H9 (cell line): ENCODE measurements at regions not wholly inside any gene's neighbourhood (a gene's known extent, or its start where the extent isn't known, plus 50 kb on each side); places are given as distances from the start of the nearest gene placed in this dataset.

ENCODE experiments used
- DNase-seq: peaks from one replicate; pipeline ENCODE4 v3.0.0-alpha.2; 2017
- H2AFZ ChIP-seq: one replicate; pipeline ENCODE4 v1.6.1; 2013; ENCODE audit warnings: mild to moderate bottlenecking, low read length, control low read depth, moderate library complexity
- H2AK5ac ChIP-seq: 2 replicates; pipeline ENCODE4 v1.6.1; 2013; ENCODE audit warnings: low read length, control low read depth, mixed read lengths; ENCODE audit not compliant: insufficient read length
- H2BK120ac ChIP-seq: one replicate; pipeline ENCODE4 v1.6.1; 2013; ENCODE audit warnings: low read depth, mild to moderate bottlenecking, low read length, control low read depth, inconsistent platforms; ENCODE audit not compliant: poor library complexity, severe bottlenecking
- H2BK12ac ChIP-seq: 2 replicates; pipeline ENCODE4 v1.6.1; 2013; ENCODE audit warnings: low read length, control low read depth, mixed read lengths, low read depth; ENCODE audit not compliant: insufficient read length
- H2BK15ac ChIP-seq: 2 replicates; pipeline ENCODE4 v1.6.1; 2013; ENCODE audit warnings: low read depth, low read length, control low read depth
- H2BK20ac ChIP-seq: one replicate; pipeline ENCODE4 v1.6.1; 2013; ENCODE audit warnings: low read depth, mild to moderate bottlenecking, low read length, control low read depth, inconsistent platforms; ENCODE audit not compliant: poor library complexity, severe bottlenecking
- H2BK5ac ChIP-seq: 2 replicates; pipeline ENCODE4 v1.6.1; 2013; ENCODE audit warnings: low read length, control low read depth, mixed read lengths; ENCODE audit not compliant: insufficient read length
- H3K14ac ChIP-seq: 2 replicates; pipeline ENCODE4 v1.6.1; 2013; ENCODE audit warnings: low read length, control low read depth; ENCODE audit not compliant: insufficient read depth
- H3K18ac ChIP-seq: 2 replicates; pipeline ENCODE4 v1.6.1; 2013; ENCODE audit warnings: low read depth, mild to moderate bottlenecking, mixed read lengths, low read length, control low read depth; ENCODE audit not compliant: insufficient read length
- H3K23ac ChIP-seq: 2 replicates; pipeline ENCODE4 v1.6.1; 2013; ENCODE audit warnings: low read length, control low read depth, mixed read lengths, low read depth; ENCODE audit not compliant: insufficient read length
- H3K23me2 ChIP-seq: 2 replicates; pipeline ENCODE4 v1.6.1; 2013; ENCODE audit warnings: low read depth, mild to moderate bottlenecking, mixed read lengths, low read length, control low read depth; ENCODE audit not compliant: insufficient read length, poor library complexity, severe bottlenecking
- H3K27ac ChIP-seq: 2 replicates; pipeline ENCODE4 v1.5.1; 2013; ENCODE audit warnings: low read length, control low read depth, mixed read lengths, low read depth; ENCODE audit not compliant: insufficient read length
- H3K27me3 ChIP-seq: 2 replicates; pipeline ENCODE4 v1.6.1; 2013; ENCODE audit warnings: low read length, control low read depth, inconsistent platforms; ENCODE audit not compliant: insufficient read depth
- H3K4ac ChIP-seq: 2 replicates; pipeline ENCODE4 v1.6.1; 2013; ENCODE audit warnings: low read depth, mild to moderate bottlenecking, control low read depth, inconsistent platforms, low read length, moderate library complexity
- H3K4me1 ChIP-seq: 2 replicates; pipeline ENCODE4 v1.6.1; 2013; ENCODE audit warnings: low read length, control low read depth, inconsistent platforms; ENCODE audit not compliant: insufficient read depth
- H3K4me2 ChIP-seq: 2 replicates; pipeline ENCODE4 v1.6.1; 2013; ENCODE audit warnings: low read length, control low read depth, mixed read lengths; ENCODE audit not compliant: insufficient read length, insufficient read depth
- H3K56ac ChIP-seq: 2 replicates; pipeline ENCODE4 v1.6.1; 2013; ENCODE audit warnings: low read depth, mild to moderate bottlenecking, mixed read lengths, low read length, control low read depth; ENCODE audit not compliant: insufficient read length
- H3K79me1 ChIP-seq: 2 replicates; pipeline ENCODE4 v1.6.1; 2013; ENCODE audit warnings: low read depth, mild to moderate bottlenecking, moderate library complexity, low read length, control low read depth, inconsistent platforms; ENCODE audit not compliant: insufficient read depth, poor library complexity, severe bottlenecking
- H3K79me2 ChIP-seq: 2 replicates; pipeline ENCODE4 v1.6.1; 2013; ENCODE audit warnings: low read length, control low read depth, inconsistent platforms; ENCODE audit not compliant: insufficient read depth
- H3K9ac ChIP-seq: 2 replicates; pipeline ENCODE4 v1.6.1; 2013; ENCODE audit warnings: low read length, control low read depth, mixed read lengths; ENCODE audit not compliant: insufficient read length; ENCODE audit errors: extremely low read depth
- H3K9me3 ChIP-seq: one replicate; pipeline ENCODE4 v1.6.1; 2013; ENCODE audit warnings: low read depth, low read length, inconsistent platforms; ENCODE audit not compliant: control insufficient read depth
- H3T11ph ChIP-seq: one replicate; pipeline ENCODE4 v1.6.1; 2013; ENCODE audit warnings: mild to moderate bottlenecking, low read length, control low read depth, inconsistent platforms
- H4K20me1 ChIP-seq: one replicate; pipeline ENCODE4 v1.6.1; 2013; ENCODE audit not compliant: control insufficient read depth, insufficient read length, insufficient read depth
- H4K5ac ChIP-seq: 2 replicates; pipeline ENCODE4 v1.6.1; 2013; ENCODE audit warnings: low read depth, mild to moderate bottlenecking, mixed read lengths, low read length, control low read depth; ENCODE audit not compliant: insufficient read length
- H4K8ac ChIP-seq: replicated peaks from 2 replicates; pipeline ENCODE4 v1.6.1; 2013; ENCODE audit warnings: low read length, control low read depth, mixed read lengths, low read depth; ENCODE audit not compliant: insufficient read length
- H4K91ac ChIP-seq: 2 replicates; pipeline ENCODE4 v1.6.1; 2013; ENCODE audit warnings: low read depth, mild to moderate bottlenecking, moderate library complexity, mixed read lengths, low read length, control low read depth; ENCODE audit not compliant: insufficient read length
- H3K27ac Mint-ChIP-seq, 3 experiments: 2 replicates in 2 of 3; 3 replicates in 1 of 3; pipeline ENCODE4 v1.8.0; 2020 to 2021; ENCODE audit warnings: mixed read lengths in 3 of 3, mild to moderate bottlenecking in 1 of 3, moderate library complexity in 1 of 3
- H3K27me3 Mint-ChIP-seq: 2 replicates; pipeline ENCODE4 v1.8.0; 2021; ENCODE audit warnings: low read depth, mild to moderate bottlenecking, moderate library complexity, mixed read lengths
- H3K36me3 Mint-ChIP-seq, 3 experiments: 2 replicates in 2 of 3; 3 replicates in 1 of 3; pipeline ENCODE4 v1.8.0; 2020 to 2021; ENCODE audit warnings: low read depth in 3 of 3, mixed read lengths in 3 of 3; ENCODE audit not compliant: insufficient read depth in 1 of 3
- H3K4me1 Mint-ChIP-seq, 2 experiments: 2 replicates each; pipeline ENCODE4 v1.8.0; 2020; ENCODE audit warnings: mixed read lengths in 2 of 2
- H3K4me3 Mint-ChIP-seq, 2 experiments: 2 replicates in 1 of 2; 3 replicates in 1 of 2; pipeline ENCODE4 v1.8.0; 2020 to 2021; ENCODE audit warnings: mild to moderate bottlenecking in 2 of 2, mixed read lengths in 2 of 2, moderate library complexity in 1 of 2
- H3K9me3 Mint-ChIP-seq, 2 experiments: 2 replicates in 1 of 2; 3 replicates in 1 of 2; pipeline ENCODE4 v1.8.0; 2020; ENCODE audit warnings: mild to moderate bottlenecking in 2 of 2, mixed read lengths in 2 of 2, moderate library complexity in 1 of 2
- CTCF ChIP-seq: fragments of 200-600 bp; sonication (generic); conservative IDR thresholded peaks from 3 replicates; pipeline ENCODE4 v1.8.0; 2021; ENCODE audit warnings: antibody characterized with exemption, mild to moderate bottlenecking

- H3T11ph ChIP-seq = no peak overlapping the region
- no peak overlapping the region for H2AFZ ChIP-seq
- no peak for DNase-seq
- no peak overlapping the region; a peak in 2 of 7 replicates for H3K27ac Mint-ChIP-seq
- H3K14ac ChIP-seq = no peak overlapping the region
- no peak for TF ChIP-seq CTCF
- H3K79me1 ChIP-seq = no peaks in the 10 kb centered on the region
- H3K23ac ChIP-seq = no peak overlapping the region
- H3K27me3 Mint-ChIP-seq = no peaks in the 10 kb centered on the region
- H3K4ac ChIP-seq = no peak overlapping the region
- no peaks in the 10 kb centered on the region for H3K36me3 Mint-ChIP-seq
- no peaks in the 10 kb centered on the region for H3K9me3 Mint-ChIP-seq
- no peaks in the 10 kb centered on the region for H3K23me2 ChIP-seq
- no peak overlapping the region for H3K4me3 Mint-ChIP-seq
- H3K4me1 Mint-ChIP-seq = peaks cover 5 to 8% of the 10 kb centered on the region in 2 experiments; a peak in 3 of 4 replicates
- H4K91ac ChIP-seq = no peak overlapping the region
- no peak overlapping the region for H4K5ac ChIP-seq
- H3K9ac ChIP-seq = no peak overlapping the region
- no peaks in the 10 kb centered on the region for H3K9me3 ChIP-seq
- H3K18ac ChIP-seq = no peak overlapping the region
- H3K79me2 ChIP-seq = no peaks in the 10 kb centered on the region
- H2BK20ac ChIP-seq = no peak overlapping the region
- no peak overlapping the region for H3K27ac ChIP-seq
- H3K4me2 ChIP-seq = no peak overlapping the region
- H2BK15ac ChIP-seq = no peak overlapping the region
- H2AK5ac ChIP-seq = no peak overlapping the region
- H3K4me1 ChIP-seq = no peaks in the 10 kb centered on the region
- no peak overlapping the region for H2BK12ac ChIP-seq
- H4K20me1 ChIP-seq = no peaks in the 10 kb centered on the region
- no peak overlapping the region for H2BK5ac ChIP-seq
- no peaks in the 10 kb centered on the region for H3K27me3 ChIP-seq
- no peak overlapping the region for H4K8ac ChIP-seq
- H2BK120ac ChIP-seq = no peak overlapping the region
- no peak overlapping the region for H3K56ac ChIP-seq
Observed at GRCh38 chr3:146715170-146715569, 110.0 kb upstream of the PLSCR5 start.
